PC-3 (cell line): ENCODE measurements at regions not wholly inside any gene's neighbourhood (a gene's known extent, or its start where the extent isn't known, plus 50 kb on each side); places are given as distances from the start of the nearest gene placed in this dataset.

ENCODE experiments used
- ATAC-seq: fragments of 200-7000 bp; cut with Tn5 transposase; 2 replicates; pipeline ENCODE4 v1.9.1; 2020; ENCODE audit warnings: mild to moderate bottlenecking, moderate library complexity
- BruUV-seq: library from RNA; stranded (reverse); fragments of 400-500 nt; replicated peaks from 2 replicates; lab custom pipeline; 2021; lab: Mats Ljungman, UMichigan
- CTCF ChIA-PET: fragments of 300-600 bp; sonication (Branson Sonifier 250); formaldehyde crosslinking; loops from one replicate; lab custom pipeline; 2022; ENCODE audit warnings: antibody characterized with exemption; lab: Charles Lee
- POLR2A ChIA-PET: fragments of 300-600 bp; sonication (Branson Sonifier 250); formaldehyde crosslinking; loops from one replicate; lab custom pipeline; 2022; ENCODE audit warnings: antibody characterized with exemption; ENCODE audit not compliant: unreplicated experiment; lab: Charles Lee
- DNase-seq: peaks from one replicate; pipeline ENCODE4 v3.0.0-alpha.2; 2015
- H2AFZ ChIP-seq: fragments of 300-600 bp; sonication (generic); 2 replicates; pipeline ENCODE4 v1.6.0; 2016; ENCODE audit warnings: antibody characterized with exemption, low read length
- H3F3A ChIP-seq: fragments of 300-600 bp; sonication (generic); one replicate; pipeline ENCODE4 v1.6.0; 2017; ENCODE audit warnings: antibody characterized with exemption, low read length, control low read depth, mild to moderate bottlenecking; ENCODE audit not compliant: unreplicated experiment
- H3K27ac ChIP-seq: fragments of 300-600 bp; sonication (generic); 2 replicates; pipeline ENCODE4 v1.5.1; 2016; ENCODE audit warnings: mild to moderate bottlenecking, low read length
- H3K27me3 ChIP-seq: fragments of 300-600 bp; sonication (generic); 2 replicates; pipeline ENCODE4 v1.6.1; 2016; ENCODE audit warnings: low read length, mixed read lengths
- H3K36me3 ChIP-seq: fragments of 300-600 bp; sonication (generic); 2 replicates; pipeline ENCODE4 v1.6.1; 2016; ENCODE audit warnings: low read depth, mixed run types, low read length, mixed read lengths
- H3K4me1 ChIP-seq: fragments of 300-600 bp; sonication (generic); 2 replicates; pipeline ENCODE4 v1.5.1; 2016; ENCODE audit warnings: low read length; ENCODE audit not compliant: insufficient read depth
- H3K4me2 ChIP-seq: fragments of 300-600 bp; sonication (generic); 2 replicates; pipeline ENCODE4 v1.6.0; 2016; ENCODE audit warnings: low read length
- H3K4me3 ChIP-seq: fragments of 300-600 bp; sonication (generic); 2 replicates; pipeline ENCODE4 v1.5.1; 2016; ENCODE audit warnings: mild to moderate bottlenecking, low read length, mixed read lengths
- H3K79me2 ChIP-seq: fragments of 300-600 bp; sonication (generic); 2 replicates; pipeline ENCODE4 v1.6.1; 2017; ENCODE audit warnings: low read length, mixed read lengths
- H3K9ac ChIP-seq: fragments of 300-600 bp; sonication (generic); 2 replicates; pipeline ENCODE4 v1.6.0; 2016; ENCODE audit warnings: mild to moderate bottlenecking, low read length
- H3K9me2 ChIP-seq: fragments of 300-600 bp; sonication (generic); replicated peaks from 2 replicates; pipeline ENCODE4 v1.6.1; 2016; ENCODE audit warnings: mixed run types, low read length, mixed read lengths
- H3K9me3 ChIP-seq: fragments of 300-600 bp; sonication (generic); 2 replicates; pipeline ENCODE4 v1.6.1; 2016; ENCODE audit warnings: low read length, mixed read lengths
- H4K20me1 ChIP-seq: fragments of 300-600 bp; sonication (generic); 2 replicates; pipeline ENCODE4 v1.6.1; 2016; ENCODE audit warnings: low read length, mixed read lengths
- EZH2 ChIP-seq: fragments of 300-600 bp; sonication (generic); IDR thresholded peaks from one replicate; pipeline ENCODE4 v1.6.1; 2017; ENCODE audit warnings: antibody characterized with exemption, mild to moderate bottlenecking, low read length; ENCODE audit not compliant: unreplicated experiment
- EZH2phosphoT487 ChIP-seq: fragments of 300-600 bp; sonication (generic); IDR thresholded peaks from 2 replicates; pipeline ENCODE4 v1.6.1; 2018; ENCODE audit warnings: mild to moderate bottlenecking, antibody characterized with exemption, low read length, borderline replicate concordance
- intact Hi-C: fragments of 100-400 bp; cut with micrococcal nuclease; formaldehyde crosslinking; loops from 2 replicates; pipeline ENCODE4 v1.9.0; 2023
- TF ChIP-seq, protein P1 (sequence below): fragments of 300-600 bp; sonication (generic); conservative IDR thresholded peaks from 2 replicates; pipeline ENCODE4 v1.5.1; 2017; ENCODE audit warnings: antibody characterized with exemption, low read depth, mild to moderate bottlenecking, low read length

DNA sequence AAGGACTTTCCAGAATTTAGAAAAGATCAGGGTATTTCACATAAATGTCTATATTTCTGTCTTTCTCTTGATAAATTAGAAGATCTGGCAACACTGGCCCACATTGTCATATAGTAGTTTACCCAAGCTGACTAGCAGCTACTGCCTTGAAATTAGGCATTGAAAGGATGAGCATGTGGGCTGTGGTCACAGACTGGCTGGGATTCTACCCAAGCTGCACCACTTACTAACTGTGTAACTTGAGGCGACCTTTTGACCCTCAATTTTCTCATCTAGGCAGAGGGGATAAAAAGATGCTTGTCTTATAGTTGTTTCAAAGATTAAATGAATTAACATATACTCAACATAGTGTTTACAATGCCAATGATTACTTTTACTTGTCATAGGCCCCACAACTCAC, 152.7 kb upstream of the BMP2 start:
- H2AFZ ChIP-seq, result no peak overlapping the region
- peaks cover 16% of the 10 kb centered on the region for H3K4me1 ChIP-seq
- H3K36me3 ChIP-seq, result no peaks in the 10 kb centered on the region
- ATAC-seq (no peak), DNase-seq (no peak)
- intact Hi-C loops, result no loop called here
- no peaks in the 10 kb centered on the region for H3K9me2 ChIP-seq
- H4K20me1 ChIP-seq, result no peaks in the 10 kb centered on the region
- no peak overlapping the region for H3K4me2 ChIP-seq
- no peak overlapping the region for H3K27ac ChIP-seq
- no peaks in the 10 kb centered on the region for H3K9me3 ChIP-seq
- no peak overlapping the region for H3K9ac ChIP-seq
- H3K4me3 ChIP-seq, result no peak overlapping the region
- H3K27me3 ChIP-seq, result peaks cover 8% of the 10 kb centered on the region; the same call in 1 of the 2 replicates
- ChIA-PET POLR2A (no interaction called here), CTCF (no interaction called here)
- TF ChIP-seq EZH2, result no peak
- TF ChIP-seq, protein P1, sequence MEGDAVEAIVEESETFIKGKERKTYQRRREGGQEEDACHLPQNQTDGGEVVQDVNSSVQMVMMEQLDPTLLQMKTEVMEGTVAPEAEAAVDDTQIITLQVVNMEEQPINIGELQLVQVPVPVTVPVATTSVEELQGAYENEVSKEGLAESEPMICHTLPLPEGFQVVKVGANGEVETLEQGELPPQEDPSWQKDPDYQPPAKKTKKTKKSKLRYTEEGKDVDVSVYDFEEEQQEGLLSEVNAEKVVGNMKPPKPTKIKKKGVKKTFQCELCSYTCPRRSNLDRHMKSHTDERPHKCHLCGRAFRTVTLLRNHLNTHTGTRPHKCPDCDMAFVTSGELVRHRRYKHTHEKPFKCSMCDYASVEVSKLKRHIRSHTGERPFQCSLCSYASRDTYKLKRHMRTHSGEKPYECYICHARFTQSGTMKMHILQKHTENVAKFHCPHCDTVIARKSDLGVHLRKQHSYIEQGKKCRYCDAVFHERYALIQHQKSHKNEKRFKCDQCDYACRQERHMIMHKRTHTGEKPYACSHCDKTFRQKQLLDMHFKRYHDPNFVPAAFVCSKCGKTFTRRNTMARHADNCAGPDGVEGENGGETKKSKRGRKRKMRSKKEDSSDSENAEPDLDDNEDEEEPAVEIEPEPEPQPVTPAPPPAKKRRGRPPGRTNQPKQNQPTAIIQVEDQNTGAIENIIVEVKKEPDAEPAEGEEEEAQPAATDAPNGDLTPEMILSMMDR, result no peak
- no peaks in the 10 kb centered on the region for H3K79me2 ChIP-seq
- no TSS peak for BruUV-seq
- H3F3A ChIP-seq, result no peaks in the 10 kb centered on the region

DNA sequence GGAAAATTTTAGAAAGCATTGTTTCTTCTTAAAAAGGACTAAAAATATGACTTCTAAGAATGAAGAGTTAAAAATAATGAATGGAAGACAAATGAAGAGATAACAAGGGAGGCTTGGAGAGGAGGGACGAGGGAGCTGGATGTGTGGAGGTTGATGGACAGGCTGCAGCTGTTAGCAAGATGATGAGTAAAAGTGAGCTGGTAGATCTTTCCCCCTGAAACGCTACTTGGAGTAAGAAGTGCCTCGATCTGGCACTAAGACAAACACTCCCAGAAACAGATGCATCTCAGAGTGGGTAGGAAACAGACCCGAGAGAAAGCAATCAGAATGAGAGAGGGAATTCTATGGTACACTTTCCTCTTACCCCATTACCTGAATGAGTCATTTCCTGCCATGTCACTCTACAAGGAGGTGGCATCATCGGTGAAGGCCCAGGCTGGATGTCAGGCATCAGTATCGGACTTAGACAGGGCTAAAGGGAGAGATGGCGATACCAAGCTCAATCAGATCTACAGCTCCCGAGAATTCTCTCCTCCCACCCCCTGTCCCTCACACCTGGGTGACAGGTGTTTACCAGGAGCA, 154.1 kb upstream of the BMP2 start:
- Histone ChIP-seq H3K4me1 (peaks cover 16% of the 10 kb centered on the region), H2AFZ (peak overlapping the region; percentile 56), H3K4me3 (no peak overlapping the region), H3K79me2 (no peaks in the 10 kb centered on the region), H3K27ac (peak overlapping the region; percentile 24), H3K27me3 (peaks cover 16% of the 10 kb centered on the region), H3K9ac (no peak overlapping the region), H3K36me3 (no peaks in the 10 kb centered on the region), H4K20me1 (no peaks in the 10 kb centered on the region), H3F3A (no peaks in the 10 kb centered on the region), H3K4me2 (peak overlapping the region; percentile 58), H3K9me3 (no peaks in the 10 kb centered on the region), H3K9me2 (no peaks in the 10 kb centered on the region)
- TF ChIP-seq, protein P1, result no peak
- no peak for TF ChIP-seq EZH2
- no peak for TF ChIP-seq EZH2phosphoT487
- DNase-seq (peak; percentile 71), ATAC-seq (no peak)
- intact Hi-C loops, result no loop called here
- ChIA-PET CTCF (no interaction called here), POLR2A (no interaction called here)
- BruUV-seq, result no TSS peak

DNA sequence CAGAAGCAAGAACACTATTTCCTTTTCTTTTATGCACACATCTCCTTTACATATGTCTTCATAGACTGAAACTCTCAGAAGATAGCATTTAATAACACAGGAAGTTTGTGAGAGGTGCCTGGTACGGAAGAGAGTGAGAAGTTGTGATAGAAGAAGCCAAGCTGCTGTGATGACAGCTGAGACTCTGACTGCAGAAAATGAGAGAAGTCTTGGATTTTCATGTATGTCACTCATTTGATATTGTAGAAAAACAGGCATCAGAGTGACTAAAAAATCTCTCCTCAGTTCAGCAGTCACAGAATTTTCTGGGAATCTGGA, 154.9 kb upstream of the BMP2 start:
- DNase-seq (no peak), ATAC-seq (no peak)
- no peaks in the 10 kb centered on the region for H3F3A ChIP-seq
- no peaks in the 10 kb centered on the region for H3K9me2 ChIP-seq
- TF ChIP-seq EZH2 (no peak), EZH2phosphoT487 (no peak)
- TF ChIP-seq, protein P1, result no peak
- H4K20me1 ChIP-seq, result no peaks in the 10 kb centered on the region
- intact Hi-C loops, result no loop called here
- peaks cover 16% of the 10 kb centered on the region for H3K4me1 ChIP-seq
- H3K27me3 ChIP-seq, result peaks cover 22% of the 10 kb centered on the region
- POLR2A ChIA-PET, result no interaction called here
- H3K27ac ChIP-seq, result peak overlapping the region; percentile 24; the same call in 1 of the 2 replicates
- H3K9ac ChIP-seq, result no peak overlapping the region
- H3K79me2 ChIP-seq, result no peaks in the 10 kb centered on the region
- no peaks in the 10 kb centered on the region for H3K9me3 ChIP-seq
- BruUV-seq, result no TSS peak
- 0 out of 2 replicates have a peak overlapping the region, but pooled peaks have one; percentile 58 for H3K4me2 ChIP-seq
- H2AFZ ChIP-seq, result no peak overlapping the region
- H3K4me3 ChIP-seq, result no peak overlapping the region
- CTCF ChIA-PET, result no interaction called here
- H3K36me3 ChIP-seq, result no peaks in the 10 kb centered on the region
